Thyroid gland (tissue), 4 donors: ENCODE measurements at regions not wholly inside any gene's neighbourhood (a gene's known extent, or its start where the extent isn't known, plus 50 kb on each side); places are given as distances from the start of the nearest gene placed in this dataset.

Experiments used
- CTCF ChIP-seq, 6 experiments: fragments of 200-600 bp in 3 of 6; fragments of 450-650 bp in 3 of 6; sonication (generic) in 3 of 6; IDR thresholded peaks; one replicate each; pipeline ENCODE4 v1.5.1; 2016 to 2019; ENCODE audit warnings: antibody characterized with exemption in 6 of 6, mild to moderate bottlenecking in 2 of 6, inconsistent platforms in 1 of 6, moderate library complexity in 1 of 6
- POLR2A ChIP-seq, 2 donors: fragments of 450-650 bp; IDR thresholded peaks; one replicate each; pipeline ENCODE4 v1.6.1; 2017; ENCODE audit warnings: antibody characterized with exemption in 2 of 2, mild to moderate bottlenecking in 2 of 2, moderate library complexity in 1 of 2

GRCh38 chr18:51933903-51934302, 406.1 kb upstream of the DCC start:
- no peak for TF ChIP-seq CTCF (IDR thresholded peaks at IDR 0.05)
- TF ChIP-seq POLR2A (IDR thresholded peaks at IDR 0.05) = no peak
